ENCODE measurements at regions not wholly inside any gene's neighbourhood (a gene's known extent, or its start where the extent isn't known, plus 50 kb on each side); places are given as distances from the start of the nearest gene placed in this dataset.
"Not testable (repeated sequence)": the region's sequence is repeated elsewhere in the genome, so short reads cannot be mapped to it uniquely, and the experiment has no call there.

DNA sequence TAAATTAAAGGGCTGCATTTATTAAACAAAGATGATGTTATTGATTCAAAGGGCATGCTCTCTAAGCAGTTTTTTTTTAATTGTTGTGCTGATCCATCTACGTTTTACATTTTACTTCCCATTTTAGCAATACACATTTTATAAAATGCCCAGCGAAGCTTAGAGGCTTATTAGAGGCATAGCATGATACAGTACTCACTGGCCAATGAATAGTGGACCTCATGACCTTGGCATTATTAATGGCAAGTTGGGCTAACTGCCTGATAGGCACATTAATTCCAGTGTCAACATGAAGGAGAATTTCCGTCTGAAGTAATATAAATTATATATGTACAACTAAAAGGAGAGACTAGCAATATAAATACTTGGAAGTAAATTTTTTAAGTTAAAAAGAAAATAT is 837.2 kb downstream of the EFNA5 start:
- Histone ChIP-seq H3K27me3 (ENCODE audit: insufficient read depth, low read length) (no peaks in the 10 kb centered on the region), H3K36me3 (ENCODE audit: insufficient read depth, low read depth, low read length) (no peaks in the 10 kb centered on the region), H3K9ac (ENCODE audit: low read depth, low read length) (no peak overlapping the region), H3K4me1 (ENCODE audit: insufficient read depth, low read length) (no peaks in the 10 kb centered on the region), H3K27ac (ENCODE audit: low read length) (no peak overlapping the region), H3K4me3 (ENCODE audit: low read length) (no peak overlapping the region), H3K9me3 (ENCODE audit: insufficient read depth, low read depth, low read length) (no peaks in the 10 kb centered on the region)

GRCh38 chr5:106827061-106827460 is 843.7 kb downstream of the EFNA5 start:
- Histone ChIP-seq H3K36me3 (ENCODE audit: insufficient read depth, low read depth, low read length) (no peaks in the 10 kb centered on the region), H3K27ac (ENCODE audit: low read length) (no peak overlapping the region), H3K4me1 (ENCODE audit: insufficient read depth, low read length) (peaks cover 2% of the 10 kb centered on the region; the same call in 1 of the 2 replicates), H3K9ac (ENCODE audit: low read depth, low read length) (no peak overlapping the region), H3K27me3 (ENCODE audit: insufficient read depth, low read length) (no peaks in the 10 kb centered on the region), H3K4me3 (ENCODE audit: low read length) (no peak overlapping the region), H3K9me3 (ENCODE audit: insufficient read depth, low read depth, low read length) (no peaks in the 10 kb centered on the region)

GRCh38 chr5:106825374-106825773 is 845.4 kb downstream of the EFNA5 start:
- Histone ChIP-seq H3K27me3 (ENCODE audit: insufficient read depth, low read length) (no peaks in the 10 kb centered on the region), H3K9me3 (ENCODE audit: insufficient read depth, low read depth, low read length) (no peaks in the 10 kb centered on the region), H3K9ac (ENCODE audit: low read depth, low read length) (no peak overlapping the region), H3K4me1 (ENCODE audit: insufficient read depth, low read length) (peaks cover 2% of the 10 kb centered on the region; the same call in 1 of the 2 replicates), H3K27ac (ENCODE audit: low read length) (no peak overlapping the region), H3K36me3 (ENCODE audit: insufficient read depth, low read depth, low read length) (no peaks in the 10 kb centered on the region), H3K4me3 (ENCODE audit: low read length) (no peak overlapping the region)

DNA sequence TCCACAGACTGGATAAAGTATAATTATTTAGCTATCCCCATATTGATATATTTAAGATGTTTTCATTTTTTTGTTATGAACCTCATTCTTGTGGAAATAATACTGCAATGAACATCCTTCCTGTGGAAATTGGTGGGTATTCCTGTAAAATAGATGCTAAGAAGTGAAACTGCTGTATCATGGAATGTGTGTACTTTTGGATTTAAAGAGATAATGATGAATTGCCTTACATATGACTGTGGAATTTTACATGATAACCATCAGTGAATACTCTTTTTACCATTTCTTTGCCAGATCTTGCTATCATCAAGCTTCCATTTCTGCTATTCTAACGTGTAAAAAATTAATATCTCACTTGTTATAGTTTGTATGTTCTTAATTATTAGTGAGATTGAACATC is 847.9 kb downstream of the EFNA5 start:
- no peak overlapping the region for H3K27ac ChIP-seq (ENCODE audit: low read length)
- H3K27me3 ChIP-seq (ENCODE audit: insufficient read depth, low read length) = no peaks in the 10 kb centered on the region
- no peaks in the 10 kb centered on the region for H3K9me3 ChIP-seq (ENCODE audit: insufficient read depth, low read depth, low read length)
- no peak overlapping the region for H3K4me3 ChIP-seq (ENCODE audit: low read length)
- no peaks in the 10 kb centered on the region for H3K36me3 ChIP-seq (ENCODE audit: insufficient read depth, low read depth, low read length)
- H3K4me1 ChIP-seq (ENCODE audit: insufficient read depth, low read length) = peaks cover 2% of the 10 kb centered on the region; the same call in 1 of the 2 replicates
- no peak overlapping the region for H3K9ac ChIP-seq (ENCODE audit: low read depth, low read length)

DNA sequence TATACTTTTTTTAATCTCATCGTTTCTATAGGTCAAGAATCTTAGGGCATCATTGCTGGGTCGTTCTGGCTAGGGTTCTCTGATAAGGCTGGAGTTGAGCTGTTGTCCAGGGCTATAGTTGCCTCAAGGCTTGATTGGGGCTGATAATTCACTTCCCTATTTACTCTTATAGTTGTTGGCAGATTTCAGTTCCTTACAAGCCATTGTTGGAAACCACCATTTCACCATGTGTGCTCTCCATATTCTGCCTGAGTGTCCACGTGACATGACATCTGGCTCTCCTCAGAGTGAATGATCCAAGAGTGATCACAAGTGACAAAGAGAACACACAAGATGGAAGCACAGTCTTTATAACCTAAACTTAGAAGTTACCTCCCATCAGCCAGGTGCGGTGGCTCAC is 852.2 kb downstream of the EFNA5 start:
- no peaks in the 10 kb centered on the region for H3K27me3 ChIP-seq (ENCODE audit: insufficient read depth, low read length)

DNA sequence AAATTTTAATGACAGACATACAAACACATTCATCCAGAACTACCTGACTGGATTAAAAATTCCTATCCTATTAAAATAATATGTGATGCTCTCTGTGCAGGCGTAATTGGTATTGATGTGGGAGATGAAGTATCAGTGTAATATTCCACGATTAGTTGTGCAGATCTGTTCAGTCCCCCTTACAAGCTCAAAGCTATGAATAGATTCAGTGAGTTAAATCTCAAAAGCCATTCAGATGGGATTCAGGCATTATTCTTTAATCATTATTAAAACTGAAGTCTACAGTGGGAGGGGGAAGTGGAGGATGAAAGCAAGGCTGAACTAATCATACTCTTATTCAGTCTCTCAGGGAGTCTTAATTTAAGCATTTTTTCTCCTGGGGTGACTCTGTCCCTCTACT is 855.8 kb downstream of the EFNA5 start:
- no peak overlapping the region for H3K4me3 ChIP-seq (ENCODE audit: low read length)
- H3K27me3 ChIP-seq (ENCODE audit: insufficient read depth, low read length) = no peaks in the 10 kb centered on the region
- no peak overlapping the region for H3K9ac ChIP-seq (ENCODE audit: low read depth, low read length)

More for the DNA sequence above, 852.2 kb downstream of the EFNA5 start:
- Histone ChIP-seq H3K27ac (ENCODE audit: low read length) (no peak overlapping the region), H3K4me3 (ENCODE audit: low read length) (no peak overlapping the region), H3K4me1 (ENCODE audit: insufficient read depth, low read length) (no peaks in the 10 kb centered on the region), H3K36me3 (ENCODE audit: insufficient read depth, low read depth, low read length) (no peaks in the 10 kb centered on the region), H3K9me3 (ENCODE audit: insufficient read depth, low read depth, low read length) (no peaks in the 10 kb centered on the region), H3K9ac (ENCODE audit: low read depth, low read length) (no peak overlapping the region)

GRCh38 chr5:106801554-106801953 is 869.2 kb downstream of the EFNA5 start:
- Histone ChIP-seq H3K9ac (ENCODE audit: low read depth, low read length) (no peak overlapping the region), H3K36me3 (ENCODE audit: insufficient read depth, low read depth, low read length) (no peaks in the 10 kb centered on the region), H3K27me3 (ENCODE audit: insufficient read depth, low read length) (no peaks in the 10 kb centered on the region), H3K4me3 (ENCODE audit: low read length) (no peak overlapping the region), H3K4me1 (ENCODE audit: insufficient read depth, low read length) (peaks cover 8% of the 10 kb centered on the region; the same call in 1 of the 2 replicates), H3K9me3 (ENCODE audit: insufficient read depth, low read depth, low read length) (no peaks in the 10 kb centered on the region), H3K27ac (ENCODE audit: low read length) (no peak overlapping the region)

More for the DNA sequence above, 855.8 kb downstream of the EFNA5 start:
- Histone ChIP-seq H3K9me3 (ENCODE audit: insufficient read depth, low read depth, low read length) (no peaks in the 10 kb centered on the region), H3K27ac (ENCODE audit: low read length) (no peak overlapping the region), H3K36me3 (ENCODE audit: insufficient read depth, low read depth, low read length) (no peaks in the 10 kb centered on the region), H3K4me1 (ENCODE audit: insufficient read depth, low read length) (no peaks in the 10 kb centered on the region)

DNA sequence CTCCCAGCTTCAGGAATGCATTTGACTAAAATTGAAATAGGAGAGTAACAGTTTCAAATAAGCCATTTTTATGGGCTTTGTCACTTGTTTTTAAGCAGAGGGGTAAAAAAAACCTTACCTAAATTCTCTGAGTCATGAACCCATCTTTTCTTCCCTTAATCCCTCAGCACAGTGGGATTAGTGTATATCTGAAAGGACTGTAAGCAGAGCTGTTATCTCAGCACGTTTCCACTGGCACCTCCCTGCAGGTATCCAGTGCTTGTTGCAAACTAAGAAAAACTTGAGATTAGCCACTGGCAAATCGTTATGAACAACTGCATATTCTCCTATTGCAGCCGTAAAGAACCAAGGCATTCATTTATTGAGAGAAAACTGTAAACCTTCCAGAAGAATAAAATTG is 872.7 kb downstream of the EFNA5 start:
- Histone ChIP-seq H3K9ac (ENCODE audit: low read depth, low read length) (no peak overlapping the region), H3K4me3 (ENCODE audit: low read length) (no peak overlapping the region), H3K9me3 (ENCODE audit: insufficient read depth, low read depth, low read length) (no peaks in the 10 kb centered on the region), H3K27me3 (ENCODE audit: insufficient read depth, low read length) (no peaks in the 10 kb centered on the region), H3K4me1 (ENCODE audit: insufficient read depth, low read length) (peaks cover 8% of the 10 kb centered on the region; the same call in 1 of the 2 replicates), H3K27ac (ENCODE audit: low read length) (no peak overlapping the region), H3K36me3 (ENCODE audit: insufficient read depth, low read depth, low read length) (no peaks in the 10 kb centered on the region)

- H3K4me3 ChIP-seq (ENCODE audit: low read length) = no peak overlapping the region
- peaks cover 8% of the 10 kb centered on the region; the same call in 1 of the 2 replicates for H3K4me1 ChIP-seq (ENCODE audit: insufficient read depth, low read length)
- H3K27me3 ChIP-seq (ENCODE audit: insufficient read depth, low read length) = no peaks in the 10 kb centered on the region
- no peaks in the 10 kb centered on the region for H3K9me3 ChIP-seq (ENCODE audit: insufficient read depth, low read depth, low read length)
- no peak overlapping the region for H3K27ac ChIP-seq (ENCODE audit: low read length)
- H3K36me3 ChIP-seq (ENCODE audit: insufficient read depth, low read depth, low read length) = no peaks in the 10 kb centered on the region
- no peak overlapping the region for H3K9ac ChIP-seq (ENCODE audit: low read depth, low read length)
Observed at GRCh38 chr5:106796081-106796480, 874.7 kb downstream of the EFNA5 start.

GRCh38 chr5:106784846-106785245 is 885.9 kb downstream of the EFNA5 start:
- H3K27me3 ChIP-seq (ENCODE audit: insufficient read depth, low read length) = no peaks in the 10 kb centered on the region
- no peak overlapping the region for H3K9ac ChIP-seq (ENCODE audit: low read depth, low read length)
- peaks cover 4% of the 10 kb centered on the region; the same call in 1 of the 2 replicates for H3K4me1 ChIP-seq (ENCODE audit: insufficient read depth, low read length)
- H3K9me3 ChIP-seq (ENCODE audit: insufficient read depth, low read depth, low read length) = no peaks in the 10 kb centered on the region
- H3K36me3 ChIP-seq (ENCODE audit: insufficient read depth, low read depth, low read length) = no peaks in the 10 kb centered on the region
- no peak overlapping the region for H3K4me3 ChIP-seq (ENCODE audit: low read length)
- H3K27ac ChIP-seq (ENCODE audit: low read length) = no peak overlapping the region

DNA sequence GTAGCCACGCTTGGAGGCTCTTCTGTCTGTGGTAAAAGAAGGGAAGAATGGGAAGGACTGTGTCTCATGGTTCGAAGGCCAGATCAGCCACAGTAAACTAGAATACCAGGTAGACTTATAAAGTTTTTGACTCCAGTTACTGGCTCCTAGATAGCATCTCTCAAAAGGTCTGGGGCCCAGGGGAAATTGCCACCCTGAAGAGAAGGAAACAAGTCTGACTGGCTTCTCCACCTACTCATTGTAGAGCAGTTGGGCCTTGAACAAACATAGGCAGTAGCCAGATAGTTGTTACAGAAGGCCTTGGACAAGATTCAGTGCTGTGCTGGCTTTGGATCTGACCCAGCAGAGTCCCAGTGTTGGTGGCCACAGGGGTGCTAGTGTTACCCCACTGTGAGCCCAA is 890.4 kb downstream of the EFNA5 start:
- Histone ChIP-seq H3K27me3 (ENCODE audit: insufficient read depth, low read length) (no peaks in the 10 kb centered on the region), H3K4me3 (ENCODE audit: low read length) (no peak overlapping the region), H3K27ac (ENCODE audit: low read length) (no peak overlapping the region), H3K4me1 (ENCODE audit: insufficient read depth, low read length) (no peaks in the 10 kb centered on the region), H3K9me3 (ENCODE audit: insufficient read depth, low read depth, low read length) (no peaks in the 10 kb centered on the region), H3K36me3 (ENCODE audit: insufficient read depth, low read depth, low read length) (no peaks in the 10 kb centered on the region), H3K9ac (ENCODE audit: low read depth, low read length) (no peak overlapping the region)

DNA sequence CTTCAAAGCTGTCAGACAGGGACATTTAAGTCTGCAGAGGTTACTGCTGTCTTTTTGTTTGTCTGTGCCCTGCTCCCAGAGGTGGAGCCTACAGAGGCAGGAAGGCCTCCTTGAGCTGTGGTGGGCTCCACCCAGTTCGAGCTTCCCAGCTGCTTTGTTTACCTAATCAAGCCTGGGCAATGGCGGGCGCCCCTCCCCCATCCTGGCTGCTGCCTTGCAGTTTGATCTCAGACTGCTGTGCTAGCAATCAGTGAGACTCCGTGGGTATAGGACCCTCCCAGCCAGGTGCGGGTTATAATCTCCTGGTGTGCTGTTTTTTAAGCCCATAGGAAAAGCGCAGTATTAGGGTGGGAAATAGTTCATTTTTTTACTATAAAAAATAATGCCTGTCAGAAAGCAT is 894.2 kb downstream of the EFNA5 start:
- not testable (repeated sequence) for H3K4me3 ChIP-seq (ENCODE audit: low read length); H3K27ac ChIP-seq (ENCODE audit: low read length); H3K27me3 ChIP-seq (ENCODE audit: insufficient read depth, low read length); H3K4me1 ChIP-seq (ENCODE audit: insufficient read depth, low read length); H3K36me3 ChIP-seq (ENCODE audit: insufficient read depth, low read depth, low read length); H3K9ac ChIP-seq (ENCODE audit: low read depth, low read length); H3K9me3 ChIP-seq (ENCODE audit: insufficient read depth, low read depth, low read length)

DNA sequence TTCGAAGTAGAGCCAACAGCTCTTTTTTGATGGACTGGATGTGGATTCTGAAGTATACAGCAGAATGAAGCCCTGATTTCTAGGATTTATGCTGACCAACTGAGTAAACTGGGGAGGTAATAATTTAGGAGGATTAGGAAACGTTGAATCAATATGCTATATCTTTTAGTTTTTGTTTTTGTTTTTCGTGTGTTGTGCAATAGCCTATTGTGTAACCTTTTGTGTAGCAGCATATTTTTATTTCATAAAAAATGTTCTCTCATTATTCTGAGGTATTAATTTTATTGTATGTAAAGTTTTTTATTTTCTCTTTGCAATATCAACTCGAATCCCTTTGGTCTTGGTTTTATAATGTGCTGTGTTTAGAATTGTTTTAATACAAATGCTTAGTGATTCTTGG is 902.3 kb downstream of the EFNA5 start:
- Histone ChIP-seq H3K4me1 (ENCODE audit: insufficient read depth, low read length) (no peaks in the 10 kb centered on the region), H3K27ac (ENCODE audit: low read length) (no peak overlapping the region), H3K36me3 (ENCODE audit: insufficient read depth, low read depth, low read length) (no peaks in the 10 kb centered on the region), H3K27me3 (ENCODE audit: insufficient read depth, low read length) (no peaks in the 10 kb centered on the region), H3K9me3 (ENCODE audit: insufficient read depth, low read depth, low read length) (no peaks in the 10 kb centered on the region), H3K4me3 (ENCODE audit: low read length) (no peak overlapping the region), H3K9ac (ENCODE audit: low read depth, low read length) (no peak overlapping the region)

Data from iPS-20b (cell line).